HUDEP-2 (cell line): ENCODE measurements at regions not wholly inside any gene's neighbourhood (a gene's known extent, or its start where the extent isn't known, plus 50 kb on each side); places are given as distances from the start of the nearest gene placed in this dataset.

Source experiments
- DNase-seq, 76 experiments: peaks; one replicate each; lab custom pipeline; 2025; ENCODE audit not compliant: unreplicated experiment in 76 of 76; lab: John Stamatoyannopoulos, UW

DNA sequence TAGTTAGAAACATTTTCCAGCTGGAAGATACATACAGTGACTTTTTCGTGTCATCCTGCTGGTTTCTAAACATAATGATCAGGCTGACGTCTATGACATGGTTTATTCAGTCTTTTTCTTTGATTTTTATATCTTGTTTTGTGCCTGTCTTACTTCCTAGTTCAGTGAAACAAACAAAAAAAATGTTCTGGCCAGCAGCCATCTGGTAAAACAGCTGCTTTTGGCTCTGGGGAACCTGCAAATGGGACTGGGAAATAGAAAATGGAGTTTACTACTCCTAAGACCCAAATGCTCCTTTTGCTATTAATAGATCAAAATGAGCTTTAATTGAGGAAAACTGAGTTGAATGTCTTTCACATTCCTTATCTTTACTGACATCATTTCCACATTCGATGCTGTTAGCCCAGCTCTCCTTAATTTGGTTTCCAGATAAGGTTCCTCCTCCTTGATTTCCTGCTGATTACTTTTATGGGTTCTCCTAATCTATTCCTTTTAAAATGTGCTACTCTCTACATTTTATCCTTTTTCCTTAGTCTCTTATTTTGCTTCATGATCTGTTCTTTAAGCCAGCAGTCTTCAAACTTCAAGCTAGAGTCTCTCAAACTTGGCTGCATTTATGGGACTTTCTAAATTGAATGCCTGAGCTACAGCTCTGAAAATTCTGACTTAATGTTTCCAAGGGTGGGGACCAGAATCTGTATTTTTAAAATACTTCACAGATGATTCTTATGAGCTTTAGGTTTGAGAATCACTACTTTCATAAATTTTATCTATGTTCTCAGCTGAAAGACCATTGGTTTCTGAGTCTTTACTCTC is 499.5 kb downstream of the ANKRD50 start:
- no peak for DNase-seq

- DNase-seq = no peak
These were observed 493.1 kb downstream of the ANKRD50 start for GRCh38 chr4:124219389-124219788.

- DNase-seq = no peak
These were observed 488.3 kb downstream of the ANKRD50 start for GRCh38 chr4:124224256-124224655.

DNA sequence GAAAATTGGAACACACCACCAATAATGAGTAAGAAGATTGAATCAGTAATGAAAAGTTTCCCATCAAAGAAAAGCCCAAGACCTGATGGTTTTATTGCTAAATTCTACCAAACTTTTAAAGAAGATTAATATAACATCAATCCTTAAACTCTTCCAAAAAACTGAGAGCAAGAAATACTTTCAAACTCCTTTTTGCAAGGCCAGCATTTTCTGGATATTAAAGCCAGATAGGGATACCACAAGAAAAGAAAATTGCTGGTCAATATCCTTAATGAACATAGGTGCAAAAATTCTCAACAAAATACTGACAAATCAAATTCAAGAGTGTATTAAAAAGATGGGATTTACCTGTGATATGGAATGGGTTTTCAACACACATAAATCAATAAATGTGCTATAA is 484.6 kb downstream of the ANKRD50 start:
- DNase-seq = no peak

DNA sequence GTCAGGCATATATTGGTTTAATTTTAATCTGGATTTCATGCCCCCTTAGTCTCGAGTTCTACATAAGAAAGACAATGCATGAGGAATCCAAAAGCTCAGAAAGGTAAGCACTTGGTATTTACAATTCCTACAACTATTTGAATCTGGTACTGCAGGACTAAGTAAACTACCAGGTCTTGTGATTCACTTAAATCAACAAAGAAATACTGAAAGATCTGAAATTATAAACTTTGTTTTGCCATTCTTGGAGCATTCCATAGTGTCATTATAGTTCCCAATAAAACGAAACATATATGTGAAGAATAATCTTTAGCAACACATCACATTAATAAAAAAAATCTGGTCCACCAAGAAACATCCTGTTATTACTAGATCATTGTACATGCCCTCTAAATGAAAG is 482.3 kb downstream of the ANKRD50 start:
- DNase-seq = no peak

DNA sequence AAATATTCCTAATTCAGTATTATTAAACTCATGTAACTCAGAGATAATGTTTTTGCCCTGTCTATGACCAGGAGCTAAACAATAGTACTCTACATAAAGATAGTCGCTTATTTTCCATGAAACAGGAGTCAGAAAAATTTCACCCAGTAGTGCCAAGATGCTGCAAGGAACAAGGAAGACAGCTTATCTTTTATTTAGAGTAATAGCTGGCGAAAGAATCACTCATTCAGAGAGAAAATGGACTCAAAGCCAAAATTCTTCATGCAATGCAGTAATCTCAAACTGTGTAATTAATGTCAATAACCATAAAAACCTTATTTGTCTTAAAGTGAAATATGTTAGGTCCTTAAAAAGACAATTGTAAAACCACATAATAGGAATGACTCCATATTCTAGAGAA is 477.8 kb downstream of the ANKRD50 start:
- peak in 1 of 76 experiments; percentile 0 for DNase-seq

DNA sequence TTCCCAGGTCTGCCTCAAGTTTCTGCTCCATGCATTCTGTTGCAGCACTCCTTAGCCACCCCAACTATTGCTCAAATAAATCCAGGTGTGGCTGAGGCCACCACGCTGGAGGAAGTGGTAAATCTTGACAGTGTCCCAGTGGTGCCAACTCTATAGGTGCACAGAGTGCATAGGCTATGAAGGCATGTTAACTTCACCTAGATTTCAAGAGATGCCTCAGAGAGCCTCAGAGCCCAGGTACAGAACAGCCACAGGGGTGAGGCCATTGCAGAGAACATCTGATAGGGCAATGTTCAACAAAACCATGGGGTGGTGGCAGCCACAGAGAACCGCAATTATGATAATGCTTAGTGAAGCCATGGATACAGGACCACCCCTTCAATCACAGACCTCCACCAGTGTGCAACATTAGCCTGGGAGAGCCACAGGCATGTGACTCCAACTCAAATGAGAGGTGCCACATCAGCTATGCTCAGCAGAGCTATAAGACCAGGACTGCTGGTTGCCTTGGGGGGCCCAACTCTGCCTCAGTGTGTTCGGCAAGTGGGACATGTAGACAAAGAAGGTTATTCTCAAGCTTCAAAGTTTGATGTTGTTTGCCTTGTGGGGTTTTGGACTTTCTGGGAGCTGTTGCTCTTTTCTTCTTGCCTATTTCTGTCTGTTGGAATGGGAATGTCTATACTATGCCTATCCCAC is 468.7 kb downstream of the ANKRD50 start:
- DNase-seq = peak in 1 of 76 experiments; percentile 0

GRCh38 chr4:124253080-124253479 is 459.5 kb downstream of the ANKRD50 start:
- DNase-seq = no peak

DNA sequence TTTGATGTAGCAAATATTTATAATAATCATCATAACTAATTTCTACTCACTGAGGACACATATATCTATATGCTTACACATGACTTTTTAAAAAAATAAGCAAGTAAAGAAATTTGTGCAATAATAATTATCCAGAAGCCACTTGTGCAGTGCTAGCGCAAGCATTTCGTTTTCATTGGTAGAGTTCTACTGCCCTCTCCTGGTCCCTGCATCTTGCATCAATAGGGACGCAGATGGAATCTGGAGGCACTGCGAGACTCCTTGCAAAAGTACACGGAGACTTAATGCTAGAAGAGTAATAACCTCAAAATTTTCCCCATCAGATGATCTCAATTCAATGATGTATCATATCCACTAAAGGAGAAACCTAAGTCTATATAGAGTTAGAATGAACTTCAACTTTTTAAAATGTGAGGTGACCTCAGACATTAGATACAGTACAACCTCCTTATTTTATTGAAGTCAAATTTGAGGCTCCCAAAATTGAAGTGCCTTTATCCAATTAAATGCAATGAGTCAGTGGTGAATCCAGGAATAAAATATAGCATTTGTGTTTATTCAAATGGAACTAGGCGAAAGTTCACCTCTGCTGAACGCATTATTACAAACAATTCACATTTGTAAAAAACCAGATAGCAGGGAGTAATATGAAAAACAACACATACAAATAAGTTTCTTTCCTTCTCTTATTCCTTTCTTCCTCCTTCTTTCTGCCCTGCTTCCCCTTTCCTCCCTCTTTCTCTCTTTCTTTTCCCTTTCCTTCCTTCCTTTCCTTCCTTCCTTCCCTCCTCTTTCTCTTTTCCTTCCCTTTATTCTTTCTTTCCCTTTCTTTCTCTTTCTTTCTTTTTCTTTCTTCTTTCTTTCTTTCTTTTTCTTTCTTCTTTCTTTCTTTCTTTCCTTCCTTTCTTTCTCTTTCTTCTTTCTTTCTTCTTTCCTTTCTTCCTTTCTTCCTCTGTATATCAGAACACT is 450.0 kb downstream of the ANKRD50 start:
- DNase-seq = peak in 51 of 76 experiments; percentile 0 to 67 (median 16)

- no peak for DNase-seq
These were observed 446.8 kb downstream of the ANKRD50 start for GRCh38 chr4:124265701-124266100.

- DNase-seq = no peak
These were observed 445.8 kb downstream of the ANKRD50 start for GRCh38 chr4:124266721-124267120.

DNA sequence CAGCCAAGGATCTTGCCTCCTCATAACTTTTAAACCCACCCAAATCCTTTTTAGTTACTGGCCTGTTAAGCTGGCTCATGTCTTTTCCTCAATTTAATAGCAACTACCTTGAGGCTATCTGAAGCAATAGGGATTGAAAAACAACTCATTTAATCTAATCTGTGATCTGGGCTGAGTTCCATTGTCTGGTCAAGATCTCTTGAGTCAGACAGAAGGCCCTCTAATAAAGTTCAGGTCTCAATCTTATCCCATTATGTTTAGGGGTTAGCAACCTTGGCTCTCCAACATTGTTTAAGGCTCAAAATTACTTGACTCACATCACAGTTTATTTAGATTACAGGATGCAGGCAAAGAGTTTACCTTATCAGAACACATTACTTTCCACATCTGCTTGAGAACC is 436.1 kb downstream of the ANKRD50 start:
- DNase-seq = no peak

DNA sequence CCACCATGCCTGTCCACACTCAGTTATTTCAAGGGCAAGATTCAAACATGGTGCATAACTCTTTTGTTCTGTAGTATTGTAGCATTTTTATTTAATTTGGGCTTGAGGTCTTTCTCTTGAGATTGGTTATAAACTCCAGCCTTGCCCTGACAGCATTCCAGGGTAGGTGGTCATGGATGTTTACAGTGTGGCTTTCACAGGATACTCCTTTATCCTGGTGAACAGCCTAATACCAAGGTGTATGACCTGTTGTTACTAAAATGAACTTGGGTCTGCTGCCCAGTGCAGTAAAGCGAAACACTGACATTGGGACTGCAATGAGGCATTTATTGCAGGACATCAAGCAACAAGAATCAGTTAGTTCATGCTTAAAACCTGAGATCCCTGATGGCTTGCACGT is 434.8 kb downstream of the ANKRD50 start:
- no peak for DNase-seq

DNA sequence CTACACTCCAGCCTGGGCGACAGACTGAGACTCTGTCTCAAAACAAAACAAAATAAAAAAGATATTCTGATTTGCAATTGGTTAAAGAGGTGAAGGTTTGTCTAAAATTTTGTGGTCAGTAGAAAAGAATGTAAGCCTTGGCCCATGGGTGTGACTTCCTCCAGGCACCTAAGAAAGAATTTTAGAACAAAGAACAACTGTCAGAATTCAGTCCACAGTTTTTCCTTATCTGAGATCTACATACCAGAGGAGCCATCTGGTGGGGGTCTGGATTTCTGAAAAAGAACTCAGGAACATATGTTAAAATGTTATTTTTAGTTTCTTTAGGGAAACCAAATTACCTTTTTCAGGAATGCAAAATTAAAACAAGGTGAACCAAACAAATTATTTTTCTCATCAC is 434.1 kb downstream of the ANKRD50 start:
- DNase-seq = no peak

- DNase-seq = no peak
These were observed 432.8 kb downstream of the ANKRD50 start for GRCh38 chr4:124279741-124280140.

DNA sequence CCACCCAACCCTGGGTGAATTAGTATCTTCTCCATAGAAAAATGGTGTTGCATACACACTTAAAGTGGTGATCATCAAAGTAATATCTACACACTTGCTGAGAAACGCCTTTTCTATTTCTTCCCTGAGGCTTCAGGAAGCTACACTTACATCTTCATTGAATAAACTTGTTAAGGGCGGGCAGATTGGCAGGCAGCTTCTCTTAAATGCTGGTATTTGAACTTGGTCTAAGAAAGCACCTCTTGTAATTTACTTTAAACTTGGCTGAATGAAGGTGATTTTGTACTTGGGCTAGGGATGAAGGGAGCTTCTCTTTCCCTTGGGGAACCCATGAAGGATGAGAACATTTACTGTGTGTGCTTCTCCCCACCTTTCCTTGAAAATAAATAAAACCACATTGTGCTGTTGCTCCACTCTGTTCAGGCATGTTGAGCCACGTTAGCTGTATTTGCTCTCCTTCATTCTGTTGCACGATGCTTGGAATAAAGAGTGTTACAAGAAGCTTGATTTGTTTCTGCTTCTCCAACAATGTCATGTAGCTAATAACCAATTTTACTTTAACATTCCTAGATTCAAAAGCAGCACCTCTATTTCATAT is 430.1 kb downstream of the ANKRD50 start:
- DNase-seq = no peak

DNA sequence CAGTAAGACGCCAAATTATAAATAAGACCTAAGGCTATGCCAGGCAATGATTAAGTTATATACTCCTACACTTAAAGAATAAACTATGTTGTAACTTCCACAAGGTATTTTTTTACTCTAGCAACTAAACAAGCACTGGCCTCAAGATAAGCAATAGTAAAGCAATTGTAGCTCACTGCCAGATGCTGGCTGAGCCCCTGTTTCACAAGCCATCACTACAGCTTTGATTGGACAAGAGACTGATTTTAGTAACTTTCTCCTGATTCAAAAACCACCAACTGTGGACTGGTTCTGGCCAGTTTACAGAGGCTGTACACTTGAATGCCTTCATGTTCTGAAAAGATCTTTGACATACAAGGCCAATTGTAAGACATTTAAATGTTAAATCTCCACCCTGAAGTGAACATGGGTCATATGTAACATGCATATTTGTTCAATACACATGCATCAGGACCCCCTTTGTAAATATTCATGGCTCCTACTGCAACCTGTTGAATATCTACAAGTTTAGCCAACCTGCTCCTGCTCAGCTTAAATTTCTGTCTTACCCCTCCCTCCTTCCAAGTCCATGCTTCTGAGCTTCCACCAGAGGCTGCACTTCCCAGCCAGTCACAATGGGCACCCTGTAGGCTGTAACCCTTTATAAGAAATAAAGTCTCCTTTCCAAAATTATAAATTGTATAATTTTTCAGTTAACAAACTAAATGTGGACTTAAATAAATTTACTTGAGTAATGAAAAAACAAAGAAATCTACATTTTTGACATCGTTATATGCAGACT is 423.6 kb downstream of the ANKRD50 start:
- DNase-seq = no peak

DNA sequence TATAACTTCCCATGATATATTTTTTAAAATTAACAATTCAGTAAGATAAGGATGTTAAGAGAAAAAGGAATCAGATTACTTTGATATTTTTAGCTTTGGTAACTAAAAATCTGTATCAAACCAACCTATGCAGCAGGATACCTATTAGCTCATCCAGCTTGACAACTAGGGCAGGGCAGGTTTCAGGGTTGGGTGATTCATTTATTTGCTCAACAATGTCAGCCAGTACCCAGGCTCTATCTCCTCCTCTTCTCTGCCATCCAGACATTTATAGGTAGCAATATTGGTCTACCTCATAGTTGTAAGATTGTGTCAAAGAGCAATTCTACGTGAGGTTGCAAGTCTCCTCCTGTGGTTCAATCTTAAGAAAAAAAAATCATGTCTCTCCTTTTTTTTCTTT is 421.9 kb downstream of the ANKRD50 start:
- no peak for DNase-seq

- no peak for DNase-seq
These were observed 417.1 kb downstream of the ANKRD50 start for GRCh38 chr4:124295413-124295812.

- no peak for DNase-seq
These were observed 407.6 kb downstream of the ANKRD50 start for GRCh38 chr4:124304941-124305340.
